H1 (cell line): ENCODE measurements at regions not wholly inside any gene's neighbourhood (a gene's known extent, or its start where the extent isn't known, plus 50 kb on each side); places are given as distances from the start of the nearest gene placed in this dataset.

Source experiments
- CTCF ChIA-PET: fragments of 300-600 bp; sonication (Branson Sonifier 250); formaldehyde crosslinking; loops from one replicate; lab custom pipeline; 2021; ENCODE audit not compliant: partially characterized antibody; lab: Charles Lee
- POLR2A ChIA-PET: fragments of 300-600 bp; sonication (Branson Sonifier 250); formaldehyde crosslinking; loops from one replicate; lab custom pipeline; 2021; ENCODE audit warnings: inconsistent platforms; ENCODE audit not compliant: partially characterized antibody; lab: Charles Lee
- DNase-seq, 2 experiments: peaks; one replicate each; pipeline versions ENCODE4 v3.0.0 to v3.0.0-alpha.2; 2010 to 2022; ENCODE audit warnings: low spot score in 2 of 2, low read depth in 1 of 2, mixed read lengths in 1 of 2
- FAIRE-seq: peaks from 2 replicates; lab custom pipeline; 2011; peaks lifted over from hg19 to GRCh38; lab: Jason Lieb, UNC
- H2AFZ ChIP-seq: 2 replicates; pipeline ENCODE4 v1.8.1; 2012; ENCODE audit warnings: low read length, inconsistent platforms
- H2AK5ac ChIP-seq: 2 replicates; pipeline ENCODE4 v1.6.1; 2013; ENCODE audit warnings: low read depth, low read length
- H2BK120ac ChIP-seq: replicated peaks from 2 replicates; pipeline ENCODE3; 2013; ENCODE audit warnings: low read depth, low read length, inconsistent platforms
- H2BK12ac ChIP-seq: 2 replicates; pipeline ENCODE4 v1.6.1; 2013; ENCODE audit warnings: low read depth, low read length
- H2BK15ac ChIP-seq: 2 replicates; pipeline ENCODE4 v1.6.1; 2013; ENCODE audit warnings: low read length
- H2BK20ac ChIP-seq: 2 replicates; pipeline ENCODE4 v1.6.1; 2013; ENCODE audit warnings: low read length
- H2BK5ac ChIP-seq: 2 replicates; pipeline ENCODE4 v1.6.1; 2013; ENCODE audit warnings: low read depth, low read length
- H3K14ac ChIP-seq: 2 replicates; pipeline ENCODE4 v1.6.1; 2013; ENCODE audit warnings: inconsistent platforms; ENCODE audit not compliant: insufficient read length
- H3K18ac ChIP-seq: 2 replicates; pipeline ENCODE4 v1.6.1; 2013; ENCODE audit warnings: low read length; ENCODE audit errors: extremely low read depth
- H3K23ac ChIP-seq: 2 replicates; pipeline ENCODE4 v1.6.1; 2013; ENCODE audit warnings: inconsistent platforms; ENCODE audit not compliant: insufficient read length
- H3K23me2 ChIP-seq: 2 replicates; pipeline ENCODE4 v1.6.1; 2013; ENCODE audit warnings: low read depth, low read length
- H3K27ac ChIP-seq: 2 replicates; pipeline ENCODE4 v1.6.1; 2011; ENCODE audit warnings: low read depth, low read length, inconsistent platforms
- H3K27me3 ChIP-seq, 4 experiments: replicated peaks in 1 of 4; 1 replicate in 1 of 4; 2 replicates in 3 of 4; pipeline versions ENCODE4 v1.6.1 to v1.8.1; 2011 to 2013; ENCODE audit warnings: low read length in 3 of 4, mild to moderate bottlenecking in 3 of 4, inconsistent platforms in 2 of 4, mixed read lengths in 2 of 4, moderate library complexity in 1 of 4; ENCODE audit not compliant: control insufficient read depth in 3 of 4, insufficient read depth in 3 of 4; ENCODE audit errors: extremely low read depth in 1 of 4
- H3K36me3 ChIP-seq, 4 experiments: 2 replicates each; pipeline versions ENCODE4 v1.6.1 to v1.8.1; 2011 to 2013; ENCODE audit warnings: mild to moderate bottlenecking in 4 of 4, low read length in 3 of 4, moderate library complexity in 2 of 4, control low read depth in 1 of 4, inconsistent platforms in 1 of 4; ENCODE audit not compliant: insufficient read depth in 4 of 4, control insufficient read depth in 2 of 4
- H3K4ac ChIP-seq: replicated peaks from 2 replicates; pipeline ENCODE3; 2013; ENCODE audit warnings: low read length, low read depth, mixed read lengths, inconsistent platforms; ENCODE audit not compliant: insufficient read length
- H3K4me1 ChIP-seq, 4 experiments: replicated peaks in 1 of 4; 1 replicate in 1 of 4; 2 replicates in 3 of 4; pipeline versions ENCODE4 v1.6.1 to v1.8.1; 2011 to 2013; ENCODE audit warnings: low read length in 3 of 4, inconsistent platforms in 2 of 4, mixed read lengths in 1 of 4; ENCODE audit not compliant: insufficient read depth in 4 of 4, control insufficient read depth in 3 of 4
- H3K4me2 ChIP-seq, 2 experiments: 2 replicates each; pipeline versions ENCODE4 v1.6.1 to v1.8.1; 2011 to 2013; ENCODE audit warnings: low read depth in 2 of 2, low read length in 2 of 2, control low read depth in 1 of 2, inconsistent platforms in 1 of 2, mild to moderate bottlenecking in 1 of 2; ENCODE audit not compliant: insufficient read depth in 1 of 2
- H3K4me3 ChIP-seq, 4 experiments: fragments of 200-600, 300-600 bp in 1 of 4; sonication (generic), shearing (Covaris generic), sonication (Bioruptor Twin) in 1 of 4; 2 replicates each; pipeline versions ENCODE4 v1.5.1 to v1.8.1; 2011 to 2016; ENCODE audit warnings: low read length in 4 of 4, low read depth in 3 of 4, control low read depth in 2 of 4, inconsistent platforms in 2 of 4, mild to moderate bottlenecking in 2 of 4, mixed read lengths in 1 of 4, moderate library complexity in 1 of 4; ENCODE audit not compliant: insufficient read depth in 2 of 4; ENCODE audit errors: extremely low read depth in 1 of 4
- H3K56ac ChIP-seq: replicated peaks from 2 replicates; pipeline ENCODE3; 2013; ENCODE audit warnings: low read depth, mild to moderate bottlenecking, mixed read lengths, low read length, inconsistent platforms; ENCODE audit not compliant: insufficient read length
- H3K79me1 ChIP-seq: 2 replicates; pipeline ENCODE4 v1.6.1; 2013; ENCODE audit warnings: low read depth, low read length, control low read depth
- H3K79me2 ChIP-seq, 2 experiments: 2 replicates each; pipeline versions ENCODE4 v1.6.1 to v1.8.1; 2012 to 2013; ENCODE audit warnings: low read length in 2 of 2, mild to moderate bottlenecking in 2 of 2, inconsistent platforms in 1 of 2; ENCODE audit not compliant: insufficient read depth in 2 of 2, control insufficient read depth in 1 of 2
- H3K9ac ChIP-seq, 4 experiments: replicated peaks in 1 of 4; 1 replicate in 1 of 4; 2 replicates in 3 of 4; pipeline versions ENCODE4 v1.6.1 to v1.8.1; 2011 to 2013; ENCODE audit warnings: low read depth in 3 of 4, low read length in 3 of 4, control low read depth in 2 of 4, mild to moderate bottlenecking in 2 of 4, moderate library complexity in 2 of 4, inconsistent platforms in 1 of 4; ENCODE audit errors: extremely low read depth in 1 of 4
- H3K9me3 ChIP-seq, 2 experiments: 2 replicates each; pipeline versions ENCODE4 v1.6.1 to v1.8.1; 2012 to 2013; ENCODE audit warnings: mild to moderate bottlenecking in 2 of 2, moderate library complexity in 2 of 2, control low read depth in 1 of 2, inconsistent platforms in 1 of 2, low read depth in 1 of 2, low read length in 1 of 2, mixed read lengths in 1 of 2; ENCODE audit not compliant: insufficient read depth in 2 of 2
- H4K20me1 ChIP-seq, 2 experiments: replicated peaks in 1 of 2; 2 replicates each; pipeline versions ENCODE3 to v1.8.1; 2011 to 2013; ENCODE audit warnings: inconsistent platforms in 2 of 2, low read length in 2 of 2, mild to moderate bottlenecking in 1 of 2; ENCODE audit not compliant: insufficient read depth in 2 of 2, control insufficient read depth in 1 of 2
- H4K5ac ChIP-seq: 2 replicates; pipeline ENCODE4 v1.6.1; 2013; ENCODE audit warnings: low read length, low read depth, mixed read lengths, inconsistent platforms; ENCODE audit not compliant: insufficient read length
- H4K8ac ChIP-seq: 2 replicates; pipeline ENCODE4 v1.8.0; 2013; ENCODE audit warnings: mild to moderate bottlenecking, moderate library complexity, low read length, inconsistent platforms; ENCODE audit not compliant: insufficient read depth; ENCODE audit errors: extremely low read depth
- H4K91ac ChIP-seq: replicated peaks from 2 replicates; pipeline ENCODE3; 2013; ENCODE audit warnings: low read length, mixed read lengths, inconsistent platforms; ENCODE audit not compliant: insufficient read length
- EGR1 ChIP-seq: IDR thresholded peaks from 2 replicates; pipeline ENCODE4 v1.6.1; 2011; ENCODE audit warnings: low read depth, low read length, borderline replicate concordance
- HDAC2 ChIP-seq, 2 experiments: fragments of 300-600 bp in 1 of 2; sonication (generic) in 1 of 2; IDR thresholded peaks; 2 replicates each; pipeline ENCODE4 v1.6.1; 2011 to 2012; ENCODE audit warnings: low read depth in 2 of 2, low read length in 2 of 2, mild to moderate bottlenecking in 2 of 2, moderate library complexity in 2 of 2, borderline replicate concordance in 1 of 2, inconsistent platforms in 1 of 2
- TEAD4 ChIP-seq: IDR thresholded peaks from 2 replicates; pipeline ENCODE4 v1.6.1; 2012; ENCODE audit warnings: low read depth, low read length, inconsistent platforms, mixed read lengths
- ZNF274 ChIP-seq: IDR thresholded peaks from 2 replicates; pipeline ENCODE4 v1.7.0; 2012; ENCODE audit warnings: low read length, borderline replicate concordance; ENCODE audit errors: extremely low read depth
- WGBS, 2 experiments: shearing (Covaris generic) in 1 of 2; methylation state at CpG; one replicate each; pipeline versions ENCODE4 v1.1.6 to v1.1.7; 2013 to 2015; ENCODE audit warnings: low lambda C conversion rate in 2 of 2, mixed read lengths in 2 of 2, inconsistent platforms in 1 of 2, low coverage in 1 of 2, missing lambda C conversion rate in 1 of 2; ENCODE audit not compliant: insufficient replicate concordance in 2 of 2, insufficient coverage in 1 of 2, insufficient read length in 1 of 2; ENCODE audit errors: extremely low coverage in 1 of 2, missing lambda C conversion rate in 1 of 2; 5-methylcytosine and 5-hydroxymethylcytosine counted together

GRCh38 chr21:36554411-36555157, 74.7 kb upstream of the CLDN14 start:
- H3K14ac ChIP-seq, result no peak overlapping the region
- no peak overlapping the region for H3K23ac ChIP-seq
- H2BK5ac ChIP-seq, result no peak overlapping the region
- no peak overlapping the region for H4K5ac ChIP-seq
- CTCF ChIA-PET, result interaction anchor here (0.6 to 1.0 kb wide), 2 partner anchors 76 to 95 kb away, joined by 3 to 4 read pairs; no protein-coding TSS in a partner anchor
- DNase-seq (peak in 1 of 2 experiments; percentile 38), FAIRE-seq (no peak)
- H4K8ac ChIP-seq, result no peak overlapping the region
- no peaks in the 10 kb centered on the region for H3K36me3 ChIP-seq
- no peak overlapping the region for H2BK20ac ChIP-seq
- 78% methylated on average over 15 of the region's 15 CpGs; no CpG with 5 or more reads in 1 of the 2 experiments for WGBS, 2 experiments
- H2BK15ac ChIP-seq, result no peak overlapping the region
- POLR2A ChIA-PET, result no interaction called here
- no peak overlapping the region for H3K9ac ChIP-seq
- peak overlapping the region; percentile 68; the same call in 1 of the 2 replicates for H2BK12ac ChIP-seq
- H2BK120ac ChIP-seq, result no peak overlapping the region
- H3K18ac ChIP-seq, result no peak overlapping the region
- H3K56ac ChIP-seq, result no peak overlapping the region
- H3K9me3 ChIP-seq, result no peaks in the 10 kb centered on the region
- no peaks in the 10 kb centered on the region for H3K79me1 ChIP-seq
- no peaks in the 10 kb centered on the region for H3K79me2 ChIP-seq
- no peak overlapping the region for H3K27ac ChIP-seq
- TF ChIP-seq HDAC2 (IDR thresholded peaks at IDR 0.05; ENCODE audit: borderline replicate concordance in 1 of 2, low read depth in 2 of 2, low read length in 2 of 2) (no peak), TEAD4 (peak; percentile 37; the same call in 1 of the 2 replicates), EGR1 (no peak), ZNF274 (no peak)
- no peak overlapping the region for H4K91ac ChIP-seq
- H3K4me2 ChIP-seq, result no peak overlapping the region
- H4K20me1 ChIP-seq, result no peaks in the 10 kb centered on the region
- no peak overlapping the region for H2AK5ac ChIP-seq
- no peaks in the 10 kb centered on the region for H3K23me2 ChIP-seq
- H2AFZ ChIP-seq, result no peak overlapping the region
- no peak overlapping the region for H3K4me3 ChIP-seq
- H3K4me1 ChIP-seq, result peaks cover 0 to 5% (median 1%) of the 10 kb centered on the region in 4 experiments; a peak in 4 of 7 replicates
- no peak overlapping the region for H3K4ac ChIP-seq
- no peaks in the 10 kb centered on the region for H3K27me3 ChIP-seq
